HG03439 (cell line): ENCODE measurements at regions not wholly inside any gene's neighbourhood (a gene's known extent, or its start where the extent isn't known, plus 50 kb on each side); places are given as distances from the start of the nearest gene placed in this dataset.

ENCODE experiments used
- ATAC-seq: cut with Tn5 transposase; IDR thresholded peaks from one replicate; pipeline ENCODE4 v1.9.1; 2021; ENCODE audit warnings: mild to moderate bottlenecking, moderate library complexity; ENCODE audit not compliant: unreplicated experiment

GRCh38 chr17:45708707-45709290 lies 75.3 kb upstream of the CRHR1 start:
- no peak for ATAC-seq

- no peak for ATAC-seq
These were observed 74.3 kb upstream of the CRHR1 start for GRCh38 chr17:45709728-45710288.

- ATAC-seq = no peak
These were observed 68.3 kb upstream of the CRHR1 start for GRCh38 chr17:45715787-45716186.

- ATAC-seq = no peak
These were observed 65.3 kb upstream of the CRHR1 start for GRCh38 chr17:45718791-45719190.

- ATAC-seq = no peak
These were observed 64.6 kb upstream of the CRHR1 start for GRCh38 chr17:45719335-45720071.

GRCh38 chr17:45720386-45720785 lies 63.7 kb upstream of the CRHR1 start:
- ATAC-seq = no peak

GRCh38 chr17:45722161-45722560 lies 62.0 kb upstream of the CRHR1 start:
- no peak for ATAC-seq

- no peak for ATAC-seq
These were observed 54.7 kb upstream of the CRHR1 start for GRCh38 chr17:45729294-45729907.

- no peak for ATAC-seq
These were observed 53.9 kb upstream of the CRHR1 start for GRCh38 chr17:45730192-45730591.

GRCh38 chr17:45731459-45731858 lies 52.7 kb upstream of the CRHR1 start:
- ATAC-seq = no peak

GRCh38 chr17:45732926-45733505 lies 51.1 kb upstream of the CRHR1 start:
- ATAC-seq = no peak

- no peak for ATAC-seq
These were observed 50.3 kb upstream of the CRHR1 start for GRCh38 chr17:45733781-45734180.
